ENCODE measurements at regions not wholly inside any gene's neighbourhood (a gene's known extent, or its start where the extent isn't known, plus 50 kb on each side); places are given as distances from the start of the nearest gene placed in this dataset.

DNA sequence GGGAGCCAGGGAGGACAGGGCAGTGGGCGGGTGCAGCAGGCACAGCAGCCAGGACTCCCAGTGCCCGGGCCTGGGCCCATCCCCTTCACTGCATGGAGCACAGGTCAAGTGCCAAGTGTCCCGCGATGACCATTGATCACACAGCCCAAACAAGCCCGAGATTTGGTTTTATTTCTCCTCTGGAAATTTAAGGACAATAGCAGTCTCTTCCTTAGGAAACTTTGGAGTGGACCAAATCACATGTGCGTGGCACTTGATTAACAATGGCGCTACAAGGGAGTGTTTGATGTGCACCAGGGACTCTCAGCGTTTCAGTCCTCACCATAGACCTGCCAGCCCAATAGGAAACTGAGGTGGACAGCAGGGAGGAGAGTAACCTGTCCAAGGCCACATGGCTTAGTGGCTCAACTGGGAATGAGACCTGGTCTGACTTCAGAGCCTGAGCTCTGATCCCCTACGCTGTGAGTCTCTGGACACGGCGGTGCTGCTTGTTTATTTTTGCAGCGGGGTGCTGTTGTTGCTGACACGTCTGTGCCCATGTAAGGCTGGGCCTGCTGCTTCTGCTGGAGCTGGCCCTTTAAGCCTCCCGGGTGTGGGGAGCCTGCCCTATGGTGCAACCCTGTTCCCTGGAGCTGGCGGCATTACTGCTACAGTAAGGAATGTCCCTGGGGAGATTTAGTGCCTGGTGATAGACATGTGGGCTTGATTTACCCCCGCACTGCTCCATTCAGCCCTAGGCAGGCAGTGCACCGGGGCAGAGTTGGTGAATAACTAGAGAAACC is 194.2 kb downstream of the INHBB start (continued):
- TF ChIP-seq KAT8 (CRISPR knock-in tag; IDR thresholded peaks at IDR 0.05) (peak; percentile 81), NBN (conservative IDR thresholded peaks at IDR 0.05) (no peak), CAMTA2 (CRISPR knock-in tag; IDR thresholded peaks at IDR 0.05; ENCODE audit: borderline replicate concordance) (peak; percentile 35; the same call in 1 of the 2 replicates), ZXDC (CRISPR knock-in tag; IDR thresholded peaks at IDR 0.05) (no peak), AKAP8 (CRISPR knock-in tag; IDR thresholded peaks at IDR 0.05) (no peak), PAWR (CRISPR knock-in tag; IDR thresholded peaks at IDR 0.05; ENCODE audit: borderline replicate concordance) (no peak), ZNF264 (CRISPR knock-in tag; IDR thresholded peaks at IDR 0.05) (peak; percentile 98), TCF12 (IDR thresholded peaks at IDR 0.05) (no peak), TCF12 (CRISPR knock-in tag; IDR thresholded peaks at IDR 0.05) (no peak), TEAD3 (CRISPR knock-in tag; optimal IDR thresholded peaks at IDR 0.05; ENCODE audit: borderline replicate concordance) (peak; percentile 74), SRY (CRISPR knock-in tag; IDR thresholded peaks at IDR 0.05) (peak; percentile 70), EP300 (IDR thresholded peaks at IDR 0.05; ENCODE audit: low read depth in 2 of 2, low read length in 2 of 2) (peak; percentile 30 to 69; a peak in 2 of 4 replicates), EP300 (CRISPR knock-in tag; IDR thresholded peaks at IDR 0.05; ENCODE audit: borderline replicate concordance) (no peak), MEIS1 (CRISPR knock-in tag; IDR thresholded peaks at IDR 0.05; ENCODE audit: borderline replicate concordance) (no peak; the same call in none of the 2 replicates), ZNF441 (CRISPR knock-in tag; IDR thresholded peaks at IDR 0.05; ENCODE audit: borderline replicate concordance) (peak; percentile 58), ZNF776 (CRISPR knock-in tag; IDR thresholded peaks at IDR 0.05) (no peak), ZNF207 (IDR thresholded peaks at IDR 0.05; ENCODE audit: borderline replicate concordance) (no peak), ZNF180 (CRISPR knock-in tag; IDR thresholded peaks at IDR 0.05; ENCODE audit: borderline replicate concordance, low read depth) (no peak), PCBP2 (optimal IDR thresholded peaks at IDR 0.05; ENCODE audit: low read depth, low read length, poor library complexity, severe bottlenecking) (no peak), CSRNP1 (CRISPR knock-in tag; IDR thresholded peaks at IDR 0.05) (peak; percentile 76; the same call in 1 of the 2 replicates), HOXA5 (CRISPR knock-in tag; IDR thresholded peaks at IDR 0.05) (no peak; the same call in 1 of the 2 replicates), SOX13 (IDR thresholded peaks at IDR 0.05) (no peak), SOX13 (CRISPR knock-in tag; conservative IDR thresholded peaks at IDR 0.05 in 1 of 2, IDR thresholded peaks at IDR 0.05 in 1 of 2) (peak in 1 of 2 experiments; percentile 68; a peak in 2 of 4 replicates), THAP11 (CRISPR knock-in tag; IDR thresholded peaks at IDR 0.05) (0 out of 2 replicates have a peak, but pooled peaks have one; percentile 9), ZNF224 (CRISPR knock-in tag; IDR thresholded peaks at IDR 0.05) (no peak; the same call in 1 of the 2 replicates)
- TF ChIP-seq, protein P1, sequence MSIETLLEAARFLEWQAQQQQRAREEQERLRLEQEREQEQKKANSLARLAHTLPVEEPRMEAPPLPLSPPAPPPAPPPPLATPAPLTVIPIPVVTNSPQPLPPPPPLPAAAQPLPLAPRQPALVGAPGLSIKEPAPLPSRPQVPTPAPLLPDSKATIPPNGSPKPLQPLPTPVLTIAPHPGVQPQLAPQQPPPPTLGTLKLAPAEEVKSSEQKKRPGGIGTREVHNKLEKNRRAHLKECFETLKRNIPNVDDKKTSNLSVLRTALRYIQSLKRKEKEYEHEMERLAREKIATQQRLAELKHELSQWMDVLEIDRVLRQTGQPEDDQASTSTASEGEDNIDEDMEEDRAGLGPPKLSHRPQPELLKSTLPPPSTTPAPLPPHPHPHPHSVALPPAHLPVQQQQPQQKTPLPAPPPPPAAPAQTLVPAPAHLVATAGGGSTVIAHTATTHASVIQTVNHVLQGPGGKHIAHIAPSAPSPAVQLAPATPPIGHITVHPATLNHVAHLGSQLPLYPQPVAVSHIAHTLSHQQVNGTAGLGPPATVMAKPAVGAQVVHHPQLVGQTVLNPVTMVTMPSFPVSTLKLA (IDR thresholded peaks at IDR 0.05), result peak; percentile 49
